ENCODE measurements at regions not wholly inside any gene's neighbourhood (a gene's known extent, or its start where the extent isn't known, plus 50 kb on each side); places are given as distances from the start of the nearest gene placed in this dataset.

GRCh38 chr13:42373048-42373812 lies 101.3 kb downstream of the AKAP11 start:
- TF ChIP-seq, protein P1, sequence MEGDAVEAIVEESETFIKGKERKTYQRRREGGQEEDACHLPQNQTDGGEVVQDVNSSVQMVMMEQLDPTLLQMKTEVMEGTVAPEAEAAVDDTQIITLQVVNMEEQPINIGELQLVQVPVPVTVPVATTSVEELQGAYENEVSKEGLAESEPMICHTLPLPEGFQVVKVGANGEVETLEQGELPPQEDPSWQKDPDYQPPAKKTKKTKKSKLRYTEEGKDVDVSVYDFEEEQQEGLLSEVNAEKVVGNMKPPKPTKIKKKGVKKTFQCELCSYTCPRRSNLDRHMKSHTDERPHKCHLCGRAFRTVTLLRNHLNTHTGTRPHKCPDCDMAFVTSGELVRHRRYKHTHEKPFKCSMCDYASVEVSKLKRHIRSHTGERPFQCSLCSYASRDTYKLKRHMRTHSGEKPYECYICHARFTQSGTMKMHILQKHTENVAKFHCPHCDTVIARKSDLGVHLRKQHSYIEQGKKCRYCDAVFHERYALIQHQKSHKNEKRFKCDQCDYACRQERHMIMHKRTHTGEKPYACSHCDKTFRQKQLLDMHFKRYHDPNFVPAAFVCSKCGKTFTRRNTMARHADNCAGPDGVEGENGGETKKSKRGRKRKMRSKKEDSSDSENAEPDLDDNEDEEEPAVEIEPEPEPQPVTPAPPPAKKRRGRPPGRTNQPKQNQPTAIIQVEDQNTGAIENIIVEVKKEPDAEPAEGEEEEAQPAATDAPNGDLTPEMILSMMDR (IDR thresholded peaks at IDR 0.05), result no peak

DNA sequence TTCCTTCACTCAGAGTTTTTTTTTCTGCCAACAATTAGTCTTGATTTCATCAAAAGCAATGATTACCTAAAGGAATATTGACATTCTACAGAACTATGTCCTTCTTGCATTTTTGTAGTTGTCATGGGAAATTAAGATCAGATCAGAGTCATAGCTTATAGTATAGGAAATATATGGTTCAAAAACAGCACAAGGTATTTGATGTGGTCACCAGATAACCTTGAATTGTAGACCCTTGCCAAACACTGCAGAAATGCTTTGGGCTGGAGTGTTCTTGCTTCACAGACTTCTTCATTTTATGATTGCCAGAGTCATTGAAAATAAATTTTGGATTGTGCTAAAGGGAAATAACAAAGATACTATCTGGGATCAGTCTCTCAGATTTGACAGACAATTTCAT lies 103.7 kb downstream of the AKAP11 start:
- TF ChIP-seq, protein P1 (IDR thresholded peaks at IDR 0.05), result no peak

DNA sequence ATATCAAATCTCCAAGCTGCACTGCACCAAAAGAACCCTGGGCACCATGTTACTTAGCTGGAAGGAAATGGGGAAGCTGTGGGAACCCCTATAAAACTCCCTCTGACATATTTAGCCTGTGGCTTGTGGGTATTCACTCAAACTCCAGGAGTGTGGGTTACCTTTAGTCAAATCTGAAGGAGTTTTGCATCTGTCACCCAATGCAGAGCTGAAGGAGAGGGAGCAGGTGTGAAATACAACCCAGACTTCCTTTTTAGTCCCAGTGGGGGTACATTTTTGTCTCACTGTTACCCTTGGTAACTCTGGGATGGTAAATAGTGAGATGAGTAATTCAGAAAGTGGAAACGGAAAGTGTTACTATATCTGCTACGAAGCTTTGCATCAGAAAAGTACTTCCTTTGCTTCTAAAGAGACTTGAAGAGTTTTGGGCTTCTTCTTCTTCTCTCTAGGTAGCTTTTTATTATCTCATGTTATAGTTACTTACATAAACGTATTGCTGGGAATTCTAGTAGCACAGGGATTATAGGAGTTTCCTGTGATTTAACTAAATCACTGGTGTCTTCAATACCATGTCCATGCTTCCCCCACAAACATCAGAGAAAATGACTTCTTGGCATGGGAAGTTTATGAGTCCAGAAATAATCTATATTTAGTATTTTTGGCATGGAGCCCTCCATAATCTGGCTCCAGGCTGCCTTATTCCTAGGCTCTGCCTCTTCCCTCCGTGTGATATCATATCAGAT lies 105.9 kb downstream of the AKAP11 start:
- TF ChIP-seq, protein P1 (IDR thresholded peaks at IDR 0.05), result no peak

GRCh38 chr13:42378383-42378780 lies 106.4 kb downstream of the AKAP11 start:
- TF ChIP-seq, protein P1 (IDR thresholded peaks at IDR 0.05), result no peak

DNA sequence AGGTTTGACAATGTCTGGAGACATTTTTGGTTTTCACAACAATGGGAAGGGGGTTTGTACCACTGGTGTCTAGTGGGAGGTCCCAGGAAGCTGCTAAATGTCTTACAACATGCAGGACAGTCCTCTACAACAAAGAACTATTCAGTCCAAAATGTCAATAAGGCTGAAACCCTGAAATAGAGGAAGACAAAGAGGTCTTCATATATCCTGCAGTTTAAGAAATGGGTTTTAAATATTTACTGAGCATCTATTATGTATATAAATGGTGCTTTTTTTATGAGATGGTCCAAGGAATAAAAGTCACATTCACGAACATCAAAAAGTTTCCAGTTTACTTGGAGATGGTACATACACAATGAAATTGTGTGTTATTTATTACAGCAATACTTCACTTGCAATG lies 107.3 kb downstream of the AKAP11 start:
- TF ChIP-seq, protein P1 (IDR thresholded peaks at IDR 0.05), result no peak

- TF ChIP-seq, protein P1 (IDR thresholded peaks at IDR 0.05), result no peak
Measured at GRCh38 chr13:42380420-42381164, 108.6 kb downstream of the AKAP11 start.

GRCh38 chr13:42381165-42381425 lies 109.1 kb downstream of the AKAP11 start:
- TF ChIP-seq, protein P1 (IDR thresholded peaks at IDR 0.05), result no peak

All from LNCAP (cell line).